Astrocyte of the cerebellum (primary cell): ENCODE measurements at regions not wholly inside any gene's neighbourhood (a gene's known extent, or its start where the extent isn't known, plus 50 kb on each side); places are given as distances from the start of the nearest gene placed in this dataset.

Experiments used
- DNase-seq: peaks from one replicate; pipeline ENCODE4 v3.0.0-alpha.2; 2011; ENCODE audit warnings: low read depth
- H3K4me3 ChIP-seq: 2 replicates; pipeline ENCODE4 v1.5.1; 2011; ENCODE audit warnings: mild to moderate bottlenecking, low read depth, low read length, moderate library complexity
- CTCF ChIP-seq: IDR thresholded peaks from 2 replicates; pipeline ENCODE4 v1.5.1; 2012; ENCODE audit warnings: low read length, low read depth, moderate library complexity, mild to moderate bottlenecking; ENCODE audit errors: missing control alignments
- in situ Hi-C: cut with HindIII; loops from 2 replicates; pipeline ENCODE4 v1.10.0; 2017; ENCODE audit warnings: low sequenced_read_pairs

GRCh38 chr13:53357582-53357981 lies 329.0 kb downstream of the OLFM4 start:
- DNase-seq, result no peak
- H3K4me3 ChIP-seq, result no peak overlapping the region
- in situ Hi-C loops, result no loop called here
- no peak for TF ChIP-seq CTCF

GRCh38 chr13:53368948-53369347 lies 340.3 kb downstream of the OLFM4 start:
- in situ Hi-C loops, result no loop called here
- no peak for DNase-seq
- H3K4me3 ChIP-seq, result no peak overlapping the region
- no peak for TF ChIP-seq CTCF

- DNase-seq, result no peak
- TF ChIP-seq CTCF, result no peak
Observed at GRCh38 chr13:53379485-53379884, 350.9 kb downstream of the OLFM4 start.

GRCh38 chr13:53382008-53382407 lies 353.4 kb downstream of the OLFM4 start:
- no peak overlapping the region for H3K4me3 ChIP-seq
- in situ Hi-C loops, result no loop called here
- no peak for DNase-seq
- TF ChIP-seq CTCF, result no peak

More at GRCh38 chr13:53379485-53379884, 350.9 kb downstream of the OLFM4 start:
- no peak overlapping the region for H3K4me3 ChIP-seq
- in situ Hi-C loops, result no loop called here

DNA sequence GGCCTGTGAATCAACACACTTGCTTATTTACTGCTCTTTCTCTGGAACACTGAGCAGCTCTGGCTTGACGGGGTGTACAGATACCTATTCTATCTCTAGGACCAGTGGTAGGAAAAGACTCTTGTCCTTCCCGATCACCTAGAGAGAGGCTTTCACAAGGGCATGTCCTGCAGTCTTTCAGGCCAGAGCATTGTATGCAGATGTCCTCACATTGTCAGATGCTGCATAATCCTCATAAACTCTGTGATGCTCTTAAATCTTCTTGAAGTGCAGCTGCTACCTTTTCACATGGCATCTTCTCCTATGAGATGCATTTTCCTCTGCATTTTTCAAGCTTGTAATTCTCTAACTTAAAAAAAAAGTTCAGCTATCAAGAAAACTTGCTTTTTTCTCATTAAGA lies 369.4 kb downstream of the OLFM4 start:
- in situ Hi-C loops, result no loop called here
- TF ChIP-seq CTCF, result no peak
- DNase-seq, result no peak
- no peak overlapping the region for H3K4me3 ChIP-seq

DNA sequence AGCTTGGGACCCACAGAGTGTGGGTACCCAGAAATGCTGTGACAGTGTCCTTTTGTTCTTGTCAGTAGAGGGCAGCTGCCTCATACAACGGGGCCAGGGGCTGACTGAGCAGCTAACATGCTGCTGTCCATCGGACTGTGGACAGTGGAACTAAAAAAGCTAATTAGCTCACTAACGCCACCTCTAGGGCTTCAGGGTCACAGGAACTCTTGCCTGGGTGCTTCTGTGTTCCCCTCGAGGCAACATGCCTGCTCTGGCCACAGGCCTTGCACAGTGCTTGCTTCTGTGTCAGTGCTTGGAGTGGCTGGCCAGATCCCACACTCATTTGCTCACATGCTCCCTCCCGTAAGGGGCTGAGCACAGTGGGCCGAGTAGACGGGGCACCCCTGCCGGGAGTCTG lies 377.0 kb downstream of the OLFM4 start:
- in situ Hi-C loops, result no loop called here
- DNase-seq, result no peak
- no peak for TF ChIP-seq CTCF
- no peak overlapping the region for H3K4me3 ChIP-seq

DNA sequence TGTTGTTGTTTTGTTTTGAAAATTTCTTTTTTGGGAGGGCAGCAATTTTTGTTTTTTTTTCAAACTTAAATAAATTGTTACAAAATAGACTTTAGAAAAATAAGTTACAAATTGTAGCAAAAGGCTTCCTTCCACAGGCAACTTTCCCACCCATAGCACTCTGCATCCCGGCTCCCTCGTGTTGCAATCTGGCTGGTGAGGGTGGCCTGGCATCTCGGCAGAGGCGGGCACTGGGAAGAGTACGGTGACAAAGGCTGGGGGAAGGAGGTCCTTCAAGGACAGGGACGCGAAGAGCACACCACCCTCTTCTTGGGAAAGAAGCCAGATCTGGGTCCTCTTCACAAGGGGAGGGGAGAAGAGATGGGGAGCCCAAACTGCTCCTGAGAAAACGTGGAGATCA lies 379.7 kb downstream of the OLFM4 start:
- DNase-seq, result no peak
- no peak for TF ChIP-seq CTCF
- no peak overlapping the region for H3K4me3 ChIP-seq
- in situ Hi-C loops, result no loop called here
